Stimulated activated CD4-positive, alpha-beta T cell treated with anti-CD3 and anti-CD28 coated beads, Interleukin-12 subunit alpha, Interleukin-12 subunit beta, amount 100 ng/mL, for 24 hours (primary cell): ENCODE measurements at regions not wholly inside any gene's neighbourhood (a gene's known extent, or its start where the extent isn't known, plus 50 kb on each side); places are given as distances from the start of the nearest gene placed in this dataset.

Experiments used
- DNase-seq, 2 experiments: peaks; one replicate each; pipeline ENCODE4 v3.0.0-alpha.2; 2020; ENCODE audit warnings: low read depth in 2 of 2

GRCh38 chr15:62940755-62941361, 101.7 kb upstream of the TPM1 start:
- no peak for DNase-seq

GRCh38 chr15:62941699-62942098, 100.8 kb upstream of the TPM1 start:
- no peak for DNase-seq

- no peak for DNase-seq
Observed at GRCh38 chr15:62942428-62942827, 100.1 kb upstream of the TPM1 start.

GRCh38 chr15:62945063-62945462, 97.5 kb upstream of the TPM1 start:
- DNase-seq, result no peak

- DNase-seq, result no peak
Observed at GRCh38 chr15:62945760-62946159, 96.8 kb upstream of the TPM1 start.

- no peak for DNase-seq
Observed at GRCh38 chr15:62946940-62947339, 95.6 kb upstream of the TPM1 start.

- DNase-seq, result no peak
Observed at GRCh38 chr15:62950462-62950931, 92.0 kb upstream of the TPM1 start.

- no peak for DNase-seq
Observed at GRCh38 chr15:62951481-62951880, 91.1 kb upstream of the TPM1 start.

GRCh38 chr15:62953021-62953420, 89.5 kb upstream of the TPM1 start:
- no peak for DNase-seq

- no peak for DNase-seq
Observed at GRCh38 chr15:62953496-62954045, 89.0 kb upstream of the TPM1 start.

GRCh38 chr15:62957130-62957529, 85.4 kb upstream of the TPM1 start:
- no peak for DNase-seq

- DNase-seq, result no peak
Observed at GRCh38 chr15:62958528-62959363, 83.8 kb upstream of the TPM1 start.

GRCh38 chr15:62961134-62961533, 81.4 kb upstream of the TPM1 start:
- DNase-seq, result no peak

GRCh38 chr15:62962101-62962995, 80.2 kb upstream of the TPM1 start:
- DNase-seq, result no peak

- DNase-seq, result no peak
Observed at GRCh38 chr15:62964251-62964650, 78.3 kb upstream of the TPM1 start.

- no peak for DNase-seq
Observed at GRCh38 chr15:62966294-62967078, 76.1 kb upstream of the TPM1 start.

GRCh38 chr15:62968699-62969098, 73.8 kb upstream of the TPM1 start:
- no peak for DNase-seq

GRCh38 chr15:62969442-62970089, 73.0 kb upstream of the TPM1 start:
- no peak for DNase-seq

GRCh38 chr15:62972814-62973213, 69.7 kb upstream of the TPM1 start:
- DNase-seq, result no peak

GRCh38 chr15:62975515-62975914, 67.0 kb upstream of the TPM1 start:
- DNase-seq, result no peak
